Epithelial cell of esophagus (primary cell): ENCODE measurements at regions not wholly inside any gene's neighbourhood (a gene's known extent, or its start where the extent isn't known, plus 50 kb on each side); places are given as distances from the start of the nearest gene placed in this dataset.

Source experiments
- DNase-seq: peaks from one replicate; pipeline ENCODE4 v3.0.0; 2010; ENCODE audit warnings: low read depth
- H3K4me3 ChIP-seq: 2 replicates; pipeline ENCODE4 v1.5.1; 2011; ENCODE audit warnings: mild to moderate bottlenecking, low read length, control low read depth
- CTCF ChIP-seq: IDR thresholded peaks from 2 replicates; pipeline ENCODE4 v1.5.1; 2011; ENCODE audit warnings: low read depth, mild to moderate bottlenecking, low read length, control low read depth, inconsistent platforms; ENCODE audit not compliant: insufficient read depth; ENCODE audit errors: missing control alignments

- no peak overlapping the region for H3K4me3 ChIP-seq
- DNase-seq: no peak
These were observed 1213.7 kb downstream of the NCAM2 start for GRCh38 chr21:22211943-22212342.

GRCh38 chr21:22223385-22223784, 1225.2 kb downstream of the NCAM2 start:
- H3K4me3 ChIP-seq: no peak overlapping the region
- TF ChIP-seq CTCF: no peak
- DNase-seq: no peak

More at GRCh38 chr21:22211943-22212342, 1213.7 kb downstream of the NCAM2 start:
- no peak for TF ChIP-seq CTCF

- H3K4me3 ChIP-seq: no peak overlapping the region
- no peak for TF ChIP-seq CTCF
- no peak for DNase-seq
These were observed 1226.1 kb downstream of the NCAM2 start for GRCh38 chr21:22224261-22224660.

- DNase-seq: no peak
- TF ChIP-seq CTCF: no peak
- no peak overlapping the region for H3K4me3 ChIP-seq
These were observed 1227.1 kb downstream of the NCAM2 start for GRCh38 chr21:22225299-22225698.

GRCh38 chr21:22231013-22231412, 1232.8 kb downstream of the NCAM2 start:
- no peak overlapping the region for H3K4me3 ChIP-seq
- DNase-seq: no peak
- TF ChIP-seq CTCF: no peak

GRCh38 chr21:22235866-22236590, 1237.8 kb downstream of the NCAM2 start:
- no peak overlapping the region for H3K4me3 ChIP-seq
- TF ChIP-seq CTCF: no peak
- DNase-seq: no peak

- no peak overlapping the region for H3K4me3 ChIP-seq
- no peak for TF ChIP-seq CTCF
- DNase-seq: no peak
These were observed 1246.3 kb downstream of the NCAM2 start for GRCh38 chr21:22244516-22244915.
